ENCODE measurements at regions not wholly inside any gene's neighbourhood (a gene's known extent, or its start where the extent isn't known, plus 50 kb on each side); places are given as distances from the start of the nearest gene placed in this dataset.

DNA sequence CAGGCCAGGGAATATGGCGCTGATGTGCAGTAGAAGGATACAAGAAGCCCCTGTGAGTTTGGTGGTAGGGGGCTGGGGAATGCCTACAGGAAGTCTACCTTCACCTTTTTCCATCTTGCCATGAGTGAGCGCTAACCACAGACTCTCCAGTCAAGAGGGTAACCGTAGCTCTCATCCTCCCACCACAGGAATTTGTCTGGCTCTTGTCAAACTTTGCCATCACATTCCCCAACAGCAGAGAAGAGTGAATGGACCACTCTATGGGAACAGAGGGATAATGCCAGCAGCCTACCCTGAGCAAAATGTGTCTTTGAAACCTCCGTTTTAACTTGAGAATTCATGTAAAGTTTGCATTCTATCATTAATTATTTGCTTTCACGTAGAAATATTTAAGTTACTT, 168.3 kb downstream of the NRP2 start:
- TF ChIP-seq, protein P1, sequence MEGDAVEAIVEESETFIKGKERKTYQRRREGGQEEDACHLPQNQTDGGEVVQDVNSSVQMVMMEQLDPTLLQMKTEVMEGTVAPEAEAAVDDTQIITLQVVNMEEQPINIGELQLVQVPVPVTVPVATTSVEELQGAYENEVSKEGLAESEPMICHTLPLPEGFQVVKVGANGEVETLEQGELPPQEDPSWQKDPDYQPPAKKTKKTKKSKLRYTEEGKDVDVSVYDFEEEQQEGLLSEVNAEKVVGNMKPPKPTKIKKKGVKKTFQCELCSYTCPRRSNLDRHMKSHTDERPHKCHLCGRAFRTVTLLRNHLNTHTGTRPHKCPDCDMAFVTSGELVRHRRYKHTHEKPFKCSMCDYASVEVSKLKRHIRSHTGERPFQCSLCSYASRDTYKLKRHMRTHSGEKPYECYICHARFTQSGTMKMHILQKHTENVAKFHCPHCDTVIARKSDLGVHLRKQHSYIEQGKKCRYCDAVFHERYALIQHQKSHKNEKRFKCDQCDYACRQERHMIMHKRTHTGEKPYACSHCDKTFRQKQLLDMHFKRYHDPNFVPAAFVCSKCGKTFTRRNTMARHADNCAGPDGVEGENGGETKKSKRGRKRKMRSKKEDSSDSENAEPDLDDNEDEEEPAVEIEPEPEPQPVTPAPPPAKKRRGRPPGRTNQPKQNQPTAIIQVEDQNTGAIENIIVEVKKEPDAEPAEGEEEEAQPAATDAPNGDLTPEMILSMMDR (IDR thresholded peaks at IDR 0.05): no peak
- no peak for TF ChIP-seq EZH2 (IDR thresholded peaks at IDR 0.05)
- TF ChIP-seq EZH2phosphoT487 (IDR thresholded peaks at IDR 0.05): no peak
